ENCODE measurements at regions not wholly inside any gene's neighbourhood (a gene's known extent, or its start where the extent isn't known, plus 50 kb on each side); places are given as distances from the start of the nearest gene placed in this dataset.

GRCh38 chr13:62747629-62748028 lies 1332.0 kb upstream of the PCDH20 start:
- no peak for TF ChIP-seq CTCF (IDR thresholded peaks at IDR 0.05; ENCODE audit: insufficient read depth, low read length, poor library complexity, severe bottlenecking)
- TF ChIP-seq EZH2phosphoT487 (conservative IDR thresholded peaks at IDR 0.05; ENCODE audit: low read length), result no peak

Data from SU-DHL-6 (cell line).